Astrocyte of the cerebellum (primary cell): ENCODE measurements at regions not wholly inside any gene's neighbourhood (a gene's known extent, or its start where the extent isn't known, plus 50 kb on each side); places are given as distances from the start of the nearest gene placed in this dataset.

Source experiments
- DNase-seq: peaks from one replicate; pipeline ENCODE4 v3.0.0-alpha.2; 2011; ENCODE audit warnings: low read depth
- H3K4me3 ChIP-seq: 2 replicates; pipeline ENCODE4 v1.5.1; 2011; ENCODE audit warnings: mild to moderate bottlenecking, low read depth, low read length, moderate library complexity
- CTCF ChIP-seq: IDR thresholded peaks from 2 replicates; pipeline ENCODE4 v1.5.1; 2012; ENCODE audit warnings: low read length, low read depth, moderate library complexity, mild to moderate bottlenecking; ENCODE audit errors: missing control alignments
- in situ Hi-C: cut with HindIII; loops from 2 replicates; pipeline ENCODE4 v1.10.0; 2017; ENCODE audit warnings: low sequenced_read_pairs

GRCh38 chr10:111830359-111830758, 353.2 kb downstream of the GPAM start:
- no peak for DNase-seq
- no peak overlapping the region for H3K4me3 ChIP-seq
- in situ Hi-C loops, result no loop called here

GRCh38 chr10:111831058-111831457, 352.5 kb downstream of the GPAM start:
- in situ Hi-C loops, result no loop called here
- no peak overlapping the region for H3K4me3 ChIP-seq
- peak; percentile 12 for DNase-seq
- TF ChIP-seq CTCF, result no peak

More at GRCh38 chr10:111830359-111830758, 353.2 kb downstream of the GPAM start:
- no peak for TF ChIP-seq CTCF

- in situ Hi-C loops, result no loop called here
- DNase-seq, result no peak
- no peak overlapping the region for H3K4me3 ChIP-seq
- no peak for TF ChIP-seq CTCF
Measured at GRCh38 chr10:111833251-111833650, 350.3 kb downstream of the GPAM start.

- no peak overlapping the region for H3K4me3 ChIP-seq
- no peak for TF ChIP-seq CTCF
- in situ Hi-C loops, result no loop called here
- peak; percentile 82 for DNase-seq
Measured at GRCh38 chr10:111835574-111835973, 348.0 kb downstream of the GPAM start.

GRCh38 chr10:111836064-111836463, 347.5 kb downstream of the GPAM start:
- DNase-seq, result no peak
- H3K4me3 ChIP-seq, result no peak overlapping the region
- in situ Hi-C loops, result no loop called here
- TF ChIP-seq CTCF, result no peak

- in situ Hi-C loops, result no loop called here
Measured at GRCh38 chr10:111836571-111836970, 347.0 kb downstream of the GPAM start.

More at GRCh38 chr10:111836571-111836970, 347.0 kb downstream of the GPAM start:
- H3K4me3 ChIP-seq, result no peak overlapping the region
- peak; percentile 76 for DNase-seq
- TF ChIP-seq CTCF, result no peak
